IMR-90 (cell line): ENCODE measurements at regions not wholly inside any gene's neighbourhood (a gene's known extent, or its start where the extent isn't known, plus 50 kb on each side); places are given as distances from the start of the nearest gene placed in this dataset.

Experiments
- ATAC-seq: fragments of 200-7000 bp; cut with Tn5 transposase; 2 replicates; pipeline ENCODE4 v1.9.1; 2020; ENCODE audit warnings: low read depth, mild to moderate bottlenecking, moderate library complexity
- BruUV-seq: library from RNA; stranded (reverse); fragments of 400-500 nt; replicated peaks from 2 replicates; lab custom pipeline; 2021; lab: Mats Ljungman, UMichigan
- CTCF ChIA-PET: fragments of 300-600 bp; formaldehyde crosslinking; extraction: SDS; loops from one replicate; lab custom pipeline; 2021; ENCODE audit warnings: antibody characterized with exemption; lab: Yijun Ruan, JAX
- POLR2A ChIA-PET: fragments of 300-600 bp; sonication (Branson Sonifier 250); formaldehyde crosslinking; loops from one replicate; lab custom pipeline; 2022; ENCODE audit warnings: antibody characterized with exemption; ENCODE audit not compliant: unreplicated experiment; lab: Charles Lee
- DNase-seq: peaks from one replicate; pipeline ENCODE4 v3.0.0; 2013
- H2AFZ ChIP-seq: replicated peaks from 2 replicates; pipeline ENCODE3; 2013; ENCODE audit warnings: low read length, mild to moderate bottlenecking; ENCODE audit not compliant: poor library complexity
- H2AK5ac ChIP-seq: 2 replicates; pipeline ENCODE4 v1.6.1; 2013; ENCODE audit warnings: low read depth, low read length, inconsistent platforms
- H2AK9ac ChIP-seq: replicated peaks from 2 replicates; pipeline ENCODE3; 2013; ENCODE audit warnings: mild to moderate bottlenecking, low read depth, low read length, moderate library complexity; ENCODE audit not compliant: poor library complexity
- H2BK120ac ChIP-seq: 2 replicates; pipeline ENCODE4 v1.6.1; 2013; ENCODE audit warnings: low read depth, low read length, inconsistent platforms
- H2BK15ac ChIP-seq: 3 replicates; pipeline ENCODE4 v1.6.1; 2013; ENCODE audit warnings: low read depth, low read length, inconsistent platforms
- H2BK20ac ChIP-seq: 2 replicates; pipeline ENCODE4 v1.6.1; 2013; ENCODE audit warnings: low read depth, mild to moderate bottlenecking, inconsistent platforms, low read length, moderate library complexity
- H2BK5ac ChIP-seq: 2 replicates; pipeline ENCODE4 v1.6.1; 2013; ENCODE audit warnings: mild to moderate bottlenecking, low read depth, low read length, inconsistent platforms; ENCODE audit not compliant: poor library complexity, severe bottlenecking
- H3K14ac ChIP-seq: replicated peaks from 2 replicates; pipeline ENCODE4 v1.6.1; 2013; ENCODE audit warnings: low read depth, low read length, inconsistent platforms
- H3K18ac ChIP-seq: 2 replicates; pipeline ENCODE4 v1.6.1; 2013; ENCODE audit warnings: low read depth, low read length, control low read depth
- H3K23ac ChIP-seq: 2 replicates; pipeline ENCODE4 v1.6.1; 2013; ENCODE audit warnings: low read depth, low read length, inconsistent platforms
- H3K27ac ChIP-seq: 2 replicates; pipeline ENCODE4 v1.5.1; 2013; ENCODE audit warnings: mild to moderate bottlenecking, control low read depth, low read length; ENCODE audit not compliant: insufficient read depth
- H3K27me3 ChIP-seq: 2 replicates; pipeline ENCODE4 v1.6.1; 2013; ENCODE audit warnings: low read length; ENCODE audit not compliant: control insufficient read depth, insufficient read depth
- H3K36me3 ChIP-seq: 2 replicates; pipeline ENCODE4 v1.6.1; 2013; ENCODE audit warnings: low read length, mixed read lengths; ENCODE audit not compliant: control insufficient read depth, insufficient read depth
- H3K4ac ChIP-seq: 2 replicates; pipeline ENCODE4 v1.6.1; 2013; ENCODE audit warnings: low read depth, low read length, inconsistent platforms
- H3K4me1 ChIP-seq: 2 replicates; pipeline ENCODE4 v1.6.1; 2013; ENCODE audit warnings: low read length, mixed read lengths; ENCODE audit not compliant: control insufficient read depth, insufficient read depth
- H3K4me2 ChIP-seq: 2 replicates; pipeline ENCODE4 v1.6.1; 2013; ENCODE audit warnings: low read depth, mild to moderate bottlenecking, control low read depth, low read length, moderate library complexity
- H3K4me3 ChIP-seq: 2 replicates; pipeline ENCODE4 v1.5.1; 2013; ENCODE audit warnings: low read depth, mild to moderate bottlenecking, control low read depth, low read length, moderate library complexity; ENCODE audit not compliant: insufficient read depth
- H3K56ac ChIP-seq: 2 replicates; pipeline ENCODE4 v1.6.1; 2013; ENCODE audit warnings: low read length, inconsistent platforms; ENCODE audit not compliant: insufficient read depth; ENCODE audit errors: extremely low read depth
- H3K79me1 ChIP-seq, 2 experiments: 2 replicates each; pipeline ENCODE4 v1.6.1; 2013; ENCODE audit warnings: low read length in 2 of 2, inconsistent platforms in 1 of 2, low read depth in 1 of 2
- H3K9ac ChIP-seq: 2 replicates; pipeline ENCODE4 v1.6.1; 2013; ENCODE audit warnings: low read depth, low read length, control low read depth
- H3K9me1 ChIP-seq: 2 replicates; pipeline ENCODE4 v1.6.1; 2013; ENCODE audit warnings: low read length, inconsistent platforms; ENCODE audit not compliant: insufficient read depth
- H3K9me3 ChIP-seq: 2 replicates; pipeline ENCODE4 v1.6.1; 2013; ENCODE audit warnings: low read length; ENCODE audit not compliant: control insufficient read depth, insufficient read depth
- H4K20me1 ChIP-seq: 2 replicates; pipeline ENCODE4 v1.6.1; 2013; ENCODE audit warnings: low read length, inconsistent platforms; ENCODE audit not compliant: insufficient read depth
- H4K5ac ChIP-seq: 2 replicates; pipeline ENCODE4 v1.6.1; 2013; ENCODE audit warnings: mild to moderate bottlenecking, low read depth, low read length, control low read depth
- H4K8ac ChIP-seq, 2 experiments: 2 replicates each; pipeline ENCODE4 v1.6.1; 2013; ENCODE audit warnings: low read depth in 2 of 2, low read length in 2 of 2, control low read depth in 1 of 2, inconsistent platforms in 1 of 2
- H4K91ac ChIP-seq: 2 replicates; pipeline ENCODE4 v1.6.1; 2013; ENCODE audit warnings: low read depth, low read length, inconsistent platforms; ENCODE audit not compliant: insufficient read depth
- BHLHE40 ChIP-seq: fragments of 150-350 bp; IDR thresholded peaks from 2 replicates; pipeline ENCODE4 v1.6.1; 2016; ENCODE audit warnings: mild to moderate bottlenecking, low read depth, low read length
- CHD1 ChIP-seq: IDR thresholded peaks from 2 replicates; pipeline ENCODE4 v1.6.1; 2012; ENCODE audit warnings: low read depth, low read length, improper control_type of control experiment
- FOS ChIP-seq: fragments of 150-350 bp; IDR thresholded peaks from 2 replicates; pipeline ENCODE4 v1.6.1; 2016; ENCODE audit warnings: low read depth, low read length
- MAFK ChIP-seq: IDR thresholded peaks from 2 replicates; pipeline ENCODE4 v1.6.1; 2012; ENCODE audit warnings: low read depth, low read length, improper control_type of control experiment
- MAZ ChIP-seq: IDR thresholded peaks from 2 replicates; pipeline ENCODE4 v1.6.1; 2012; ENCODE audit warnings: low read depth, mild to moderate bottlenecking, low read length, improper control_type of control experiment, moderate library complexity, borderline replicate concordance
- MXI1 ChIP-seq: IDR thresholded peaks from 2 replicates; pipeline ENCODE4 v1.6.1; 2012; ENCODE audit warnings: low read depth, mild to moderate bottlenecking, low read length, moderate library complexity, borderline replicate concordance
- NFE2L2 ChIP-seq: fragments of 150-350 bp; IDR thresholded peaks from 2 replicates; pipeline ENCODE4 v1.6.1; 2016; ENCODE audit warnings: low read depth, mild to moderate bottlenecking, low read length
- POLR2A ChIP-seq: IDR thresholded peaks from 2 replicates; pipeline ENCODE4 v1.6.1; 2012; ENCODE audit warnings: mild to moderate bottlenecking, low read depth, low read length
- RAD21 ChIP-seq: IDR thresholded peaks from 2 replicates; pipeline ENCODE4 v1.6.1; 2012; ENCODE audit warnings: low read length, improper control_type of control experiment
- RFX5 ChIP-seq: IDR thresholded peaks from 2 replicates; pipeline ENCODE4 v1.8.0; 2012; ENCODE audit warnings: low read depth, mild to moderate bottlenecking, low read length, moderate library complexity
- SMC3 ChIP-seq: fragments of 150-350 bp; IDR thresholded peaks from 2 replicates; pipeline ENCODE4 v1.6.1; 2016; ENCODE audit warnings: low read depth, mild to moderate bottlenecking, antibody characterized with exemption, low read length, moderate library complexity
- WGBS, 2 experiments: methylation state at CpG; one replicate each; pipeline versions ENCODE4 v1.1.5 to v1.1.7; 2013; ENCODE audit warnings: missing lambda C conversion rate in 2 of 2; ENCODE audit not compliant: insufficient read length in 1 of 2; ENCODE audit errors: extremely low coverage in 2 of 2; 5-methylcytosine and 5-hydroxymethylcytosine counted together
- dilution Hi-C: fragments of 300-500 bp; cut with HindIII; formaldehyde crosslinking; loops from one replicate; pipeline ENCODE4 v1.14.3; 2018; ENCODE audit warnings: low sequenced_read_pairs; ENCODE audit not compliant: unreplicated experiment
- in situ Hi-C: fragments of 300-500 bp; cut with MboI; formaldehyde crosslinking; loops from 3 replicates; pipeline ENCODE4 v1.14.3; 2019; ENCODE audit warnings: low sequenced_read_pairs, inconsistent platforms, mixed read lengths
- intact Hi-C: fragments of 100-400 bp; cut with micrococcal nuclease; formaldehyde crosslinking; loops from 2 replicates; pipeline ENCODE4 v1.10.0; 2022
- TF ChIP-seq, protein P1 (sequence below): fragments of 150-350 bp; IDR thresholded peaks from 2 replicates; pipeline ENCODE4 v1.6.1; 2017; ENCODE audit warnings: mild to moderate bottlenecking, antibody characterized with exemption, low read length, low read depth
- TF ChIP-seq, protein P2 (sequence below): conservative IDR thresholded peaks from 2 replicates; pipeline ENCODE4 v1.5.1; 2012; ENCODE audit warnings: mild to moderate bottlenecking, low read depth, low read length, improper control_type of control experiment
- TF ChIP-seq, protein P3 (sequence below): fragments of 150-350 bp; IDR thresholded peaks from 2 replicates; pipeline ENCODE4 v1.6.1; 2016; ENCODE audit warnings: low read depth, mild to moderate bottlenecking, low read length, moderate library complexity, borderline replicate concordance

DNA sequence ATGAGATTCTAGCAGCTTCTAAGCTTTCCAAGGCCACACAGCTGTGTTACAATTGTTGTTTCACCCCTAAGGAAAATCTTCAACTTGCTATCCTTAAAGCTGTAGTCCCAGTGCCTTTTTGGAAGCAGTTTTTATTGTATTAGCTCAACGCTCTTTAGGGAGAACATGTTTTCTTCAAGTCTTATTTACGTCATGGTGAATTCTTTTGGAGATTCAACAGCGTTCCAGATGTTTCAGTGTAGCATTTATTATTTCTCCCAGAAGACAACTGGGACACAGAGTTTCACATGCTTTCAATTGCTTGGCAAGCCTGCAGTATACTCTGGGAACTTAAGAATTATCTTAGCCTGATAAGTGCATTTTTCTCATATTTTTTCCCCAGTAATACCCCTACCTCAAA lies 888.3 kb downstream of the PLOD2 start:
- Histone ChIP-seq H3K9ac (no peak overlapping the region), H4K91ac (no peak overlapping the region), H4K8ac (no peak overlapping the region), H3K36me3 (no peaks in the 10 kb centered on the region), H3K79me1 (no peaks in the 10 kb centered on the region), H3K4me2 (no peak overlapping the region), H3K9me1 (no peaks in the 10 kb centered on the region), H2BK120ac (no peak overlapping the region), H2BK5ac (no peak overlapping the region), H2AK5ac (no peak overlapping the region), H3K14ac (no peak overlapping the region), H4K5ac (no peak overlapping the region), H3K23ac (no peak overlapping the region), H4K20me1 (no peaks in the 10 kb centered on the region), H3K18ac (no peak overlapping the region), H3K56ac (no peak overlapping the region), H2BK20ac (no peak overlapping the region), H3K27me3 (no peaks in the 10 kb centered on the region), H3K27ac (no peak overlapping the region), H2AK9ac (no peak overlapping the region), H2AFZ (no peak overlapping the region), H3K4me3 (no peak overlapping the region), H3K4ac (no peak overlapping the region), H2BK15ac (no peak overlapping the region), H3K9me3 (no peaks in the 10 kb centered on the region), H3K4me1 (no peaks in the 10 kb centered on the region)
- no peak for ATAC-seq
- CTCF ChIA-PET, result no interaction called here
- POLR2A ChIA-PET, result no interaction called here
- no CpG with 5 or more reads among the region's 3 CpGs for WGBS, 2 experiments
- intact Hi-C loops (no loop called here), dilution Hi-C loops (no loop called here), in situ Hi-C loops (no loop called here)
- no peak for DNase-seq
- TF ChIP-seq, protein P1, sequence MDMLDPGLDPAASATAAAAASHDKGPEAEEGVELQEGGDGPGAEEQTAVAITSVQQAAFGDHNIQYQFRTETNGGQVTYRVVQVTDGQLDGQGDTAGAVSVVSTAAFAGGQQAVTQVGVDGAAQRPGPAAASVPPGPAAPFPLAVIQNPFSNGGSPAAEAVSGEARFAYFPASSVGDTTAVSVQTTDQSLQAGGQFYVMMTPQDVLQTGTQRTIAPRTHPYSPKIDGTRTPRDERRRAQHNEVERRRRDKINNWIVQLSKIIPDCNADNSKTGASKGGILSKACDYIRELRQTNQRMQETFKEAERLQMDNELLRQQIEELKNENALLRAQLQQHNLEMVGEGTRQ, result no peak
- no peak for TF ChIP-seq RFX5
- no peak for TF ChIP-seq MXI1
- TF ChIP-seq, protein P2, sequence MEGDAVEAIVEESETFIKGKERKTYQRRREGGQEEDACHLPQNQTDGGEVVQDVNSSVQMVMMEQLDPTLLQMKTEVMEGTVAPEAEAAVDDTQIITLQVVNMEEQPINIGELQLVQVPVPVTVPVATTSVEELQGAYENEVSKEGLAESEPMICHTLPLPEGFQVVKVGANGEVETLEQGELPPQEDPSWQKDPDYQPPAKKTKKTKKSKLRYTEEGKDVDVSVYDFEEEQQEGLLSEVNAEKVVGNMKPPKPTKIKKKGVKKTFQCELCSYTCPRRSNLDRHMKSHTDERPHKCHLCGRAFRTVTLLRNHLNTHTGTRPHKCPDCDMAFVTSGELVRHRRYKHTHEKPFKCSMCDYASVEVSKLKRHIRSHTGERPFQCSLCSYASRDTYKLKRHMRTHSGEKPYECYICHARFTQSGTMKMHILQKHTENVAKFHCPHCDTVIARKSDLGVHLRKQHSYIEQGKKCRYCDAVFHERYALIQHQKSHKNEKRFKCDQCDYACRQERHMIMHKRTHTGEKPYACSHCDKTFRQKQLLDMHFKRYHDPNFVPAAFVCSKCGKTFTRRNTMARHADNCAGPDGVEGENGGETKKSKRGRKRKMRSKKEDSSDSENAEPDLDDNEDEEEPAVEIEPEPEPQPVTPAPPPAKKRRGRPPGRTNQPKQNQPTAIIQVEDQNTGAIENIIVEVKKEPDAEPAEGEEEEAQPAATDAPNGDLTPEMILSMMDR, result no peak
- TF ChIP-seq MAZ, result no peak
- no peak for TF ChIP-seq BHLHE40
- TF ChIP-seq, protein P3, sequence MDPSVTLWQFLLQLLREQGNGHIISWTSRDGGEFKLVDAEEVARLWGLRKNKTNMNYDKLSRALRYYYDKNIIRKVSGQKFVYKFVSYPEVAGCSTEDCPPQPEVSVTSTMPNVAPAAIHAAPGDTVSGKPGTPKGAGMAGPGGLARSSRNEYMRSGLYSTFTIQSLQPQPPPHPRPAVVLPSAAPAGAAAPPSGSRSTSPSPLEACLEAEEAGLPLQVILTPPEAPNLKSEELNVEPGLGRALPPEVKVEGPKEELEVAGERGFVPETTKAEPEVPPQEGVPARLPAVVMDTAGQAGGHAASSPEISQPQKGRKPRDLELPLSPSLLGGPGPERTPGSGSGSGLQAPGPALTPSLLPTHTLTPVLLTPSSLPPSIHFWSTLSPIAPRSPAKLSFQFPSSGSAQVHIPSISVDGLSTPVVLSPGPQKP, result no peak
- no peak for TF ChIP-seq FOS
- no peak for TF ChIP-seq SMC3
- TF ChIP-seq RAD21, result no peak
- no peak for TF ChIP-seq NFE2L2
- no peak for TF ChIP-seq CHD1
- TF ChIP-seq POLR2A, result no peak
- no peak for TF ChIP-seq MAFK
- no TSS peak for BruUV-seq
